ENCODE measurements at regions not wholly inside any gene's neighbourhood (a gene's known extent, or its start where the extent isn't known, plus 50 kb on each side); places are given as distances from the start of the nearest gene placed in this dataset.

DNA sequence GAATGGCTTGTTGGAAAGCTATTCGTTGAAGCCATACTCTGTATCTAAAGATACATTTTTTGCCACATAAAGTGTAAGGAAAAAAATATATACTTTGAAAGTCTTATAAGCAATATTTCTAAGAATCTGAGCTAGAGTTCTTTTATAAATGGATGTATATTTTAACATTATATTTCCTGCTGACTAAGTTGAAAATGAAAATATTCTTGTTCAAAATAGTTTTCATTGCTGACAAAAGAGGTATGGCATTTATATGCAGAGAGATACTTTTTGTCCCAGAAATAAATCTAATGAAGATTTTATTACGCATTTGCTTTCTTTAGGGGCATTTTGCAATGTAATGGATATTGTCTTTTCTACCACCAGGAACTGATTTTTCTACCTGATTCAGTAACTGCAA is 834.9 kb downstream of the LRFN5 start:
- no peak for DNase-seq

DNA sequence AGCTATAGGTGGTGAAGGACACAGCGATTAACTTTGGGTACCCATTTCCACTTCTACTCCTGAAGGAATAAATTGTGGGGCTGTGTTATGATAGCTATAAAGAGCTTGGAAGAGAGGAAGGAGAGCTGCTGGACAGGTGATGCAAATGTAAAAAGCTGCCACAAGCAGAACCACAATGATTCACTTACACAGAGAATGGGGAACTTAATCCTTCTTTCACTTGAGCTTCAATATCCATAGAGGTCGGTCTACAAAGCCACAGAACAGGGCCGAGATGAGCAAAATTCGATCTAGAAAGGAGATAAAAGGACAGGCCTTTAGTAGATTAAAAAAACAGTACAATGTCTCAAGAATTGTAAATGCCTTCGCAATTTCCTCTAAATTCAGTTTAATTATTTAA is 831.1 kb downstream of the LRFN5 start:
- no peak for DNase-seq

- no peak for DNase-seq
These were observed 822.7 kb downstream of the LRFN5 start for GRCh38 chr14:42429401-42429800.

DNA sequence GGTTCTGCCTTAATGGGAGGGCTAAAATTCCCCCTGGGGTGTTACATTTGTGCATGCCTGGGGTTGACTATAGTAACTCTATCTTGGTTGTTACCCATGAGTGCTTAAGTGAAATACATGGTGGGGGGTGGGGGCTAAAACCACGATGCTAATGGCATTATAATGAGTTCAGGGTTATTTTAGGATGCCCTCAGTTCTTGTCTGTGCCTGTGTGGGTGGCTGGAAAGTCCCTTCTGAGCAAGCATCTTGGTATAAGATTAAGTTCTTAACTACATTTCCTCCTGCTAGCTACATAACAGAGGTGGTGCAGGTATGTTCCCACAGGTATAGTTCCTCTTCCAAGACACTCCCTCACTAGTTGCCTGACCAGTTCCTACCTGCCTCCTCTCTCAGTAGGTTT is 822.3 kb downstream of the LRFN5 start:
- DNase-seq = peak; percentile 1

- no peak for DNase-seq
These were observed 817.8 kb downstream of the LRFN5 start for GRCh38 chr14:42424501-42424900.

GRCh38 chr14:42421377-42422078 is 814.9 kb downstream of the LRFN5 start:
- DNase-seq = no peak

DNA sequence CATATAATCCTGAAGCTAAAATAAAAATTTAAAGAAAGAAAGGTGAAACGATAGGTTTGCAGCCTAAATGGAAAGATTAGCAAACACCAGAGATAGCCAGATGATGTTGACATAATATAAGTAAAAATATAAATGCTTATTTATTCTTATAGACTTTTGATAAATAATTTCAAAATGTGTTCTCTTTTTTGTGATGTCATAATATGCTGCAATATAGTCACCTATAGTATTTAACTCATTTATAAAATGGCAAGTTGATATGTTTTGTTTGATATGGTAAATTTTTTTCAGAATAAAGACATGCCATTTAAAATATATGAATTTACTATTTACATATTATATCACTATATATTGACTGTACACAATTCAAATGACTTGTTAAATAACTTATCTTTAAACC is 813.4 kb downstream of the LRFN5 start:
- no peak for DNase-seq

DNA sequence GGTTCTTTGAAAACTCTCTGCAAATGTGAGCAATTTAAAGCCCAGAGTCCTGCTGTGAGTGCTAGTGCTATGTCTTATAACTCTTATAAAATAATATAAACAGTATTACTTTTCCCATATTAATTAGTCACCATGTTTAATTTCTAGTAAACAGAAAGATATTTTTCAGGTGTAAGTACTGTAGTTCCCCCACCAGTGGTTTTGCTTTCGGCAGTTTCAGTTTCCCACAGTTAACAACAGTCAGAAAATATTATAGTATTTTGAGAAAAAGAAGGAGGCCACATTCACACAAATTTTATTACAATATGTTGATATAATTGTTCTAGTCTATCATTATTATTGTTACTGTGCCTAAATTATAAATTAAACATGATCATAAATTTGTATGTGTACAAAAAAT is 800.5 kb downstream of the LRFN5 start:
- DNase-seq = no peak

- no peak for DNase-seq
These were observed 784.6 kb downstream of the LRFN5 start for GRCh38 chr14:42391146-42391834.

DNA sequence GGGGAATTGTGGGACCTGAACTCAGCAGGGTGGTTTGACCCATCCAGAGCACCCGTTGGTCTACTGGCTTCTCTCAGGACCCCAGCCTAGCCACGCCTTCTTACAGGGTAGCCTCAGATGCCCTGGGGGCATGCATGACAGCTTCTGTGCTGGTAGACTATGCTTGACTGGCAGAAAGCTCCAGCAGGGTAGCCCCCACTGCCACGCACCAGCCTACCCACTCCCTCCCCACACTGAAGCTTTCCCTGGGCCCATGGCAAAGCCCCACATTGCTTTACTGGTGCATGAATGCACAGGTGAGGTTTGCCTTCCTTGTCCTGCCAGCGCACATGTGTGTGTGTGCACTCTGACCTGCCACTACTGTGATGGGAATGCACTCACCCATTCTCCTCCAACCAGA is 772.2 kb downstream of the LRFN5 start:
- no peak for DNase-seq

DNA sequence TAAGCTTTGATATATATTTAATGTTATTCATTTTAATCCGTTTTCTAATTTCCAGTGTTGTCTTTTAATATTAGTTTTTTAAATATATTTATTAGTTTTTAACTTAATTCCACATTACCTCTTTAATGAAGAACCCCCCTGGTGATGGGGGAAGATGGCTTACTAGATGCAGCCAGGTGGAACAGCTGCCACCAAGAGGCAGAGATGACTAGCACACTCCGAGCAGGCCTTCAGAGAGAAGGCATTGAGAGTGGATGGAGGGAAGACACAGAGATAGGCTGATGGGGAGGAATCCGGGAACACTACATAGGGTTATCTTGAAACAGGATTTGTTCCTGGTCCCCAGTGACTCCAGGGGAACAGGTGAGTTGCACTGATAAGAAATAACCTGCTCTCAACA is 771.6 kb downstream of the LRFN5 start:
- no peak for DNase-seq

DNA sequence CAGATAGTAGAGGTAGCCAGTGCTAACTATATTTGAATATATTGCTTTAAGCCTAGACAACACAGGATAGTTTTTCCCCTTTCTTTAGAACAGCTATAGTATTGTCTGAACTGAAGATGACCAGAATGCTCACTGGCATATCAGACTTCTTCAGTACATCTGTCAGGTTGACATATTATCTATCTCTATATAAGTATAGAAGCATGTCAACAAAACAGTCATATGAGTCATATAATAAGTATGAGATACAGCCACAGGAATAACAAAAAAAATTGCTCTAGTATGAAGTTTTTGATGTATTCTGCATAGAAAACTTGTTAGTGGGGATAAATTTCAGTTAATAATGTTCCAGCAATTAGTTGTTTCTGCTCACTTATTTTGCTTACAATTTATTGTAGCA is 767.7 kb downstream of the LRFN5 start:
- no peak for DNase-seq

- DNase-seq = no peak
These were observed 763.4 kb downstream of the LRFN5 start for GRCh38 chr14:42370056-42370455.

- DNase-seq = no peak
These were observed 761.6 kb downstream of the LRFN5 start for GRCh38 chr14:42368234-42368633.

DNA sequence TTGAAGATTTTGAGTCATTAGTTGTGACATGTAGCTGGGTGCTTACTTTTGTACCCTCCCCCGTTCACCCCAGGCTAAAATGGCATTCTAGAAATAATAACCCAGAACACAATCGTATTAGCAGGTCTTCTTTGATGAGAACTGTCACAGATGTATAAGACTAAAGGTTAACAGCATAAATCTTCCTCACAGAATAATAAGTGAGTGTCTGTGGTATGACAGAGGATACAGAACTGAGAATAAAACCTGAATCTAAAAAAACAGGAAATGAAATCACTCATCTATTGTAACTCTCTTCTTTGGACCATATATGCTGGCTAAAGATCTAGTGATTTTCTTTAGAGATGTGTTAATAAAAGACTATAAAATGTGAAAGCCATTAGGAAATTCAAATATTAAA is 746.6 kb downstream of the LRFN5 start:
- no peak for DNase-seq

DNA sequence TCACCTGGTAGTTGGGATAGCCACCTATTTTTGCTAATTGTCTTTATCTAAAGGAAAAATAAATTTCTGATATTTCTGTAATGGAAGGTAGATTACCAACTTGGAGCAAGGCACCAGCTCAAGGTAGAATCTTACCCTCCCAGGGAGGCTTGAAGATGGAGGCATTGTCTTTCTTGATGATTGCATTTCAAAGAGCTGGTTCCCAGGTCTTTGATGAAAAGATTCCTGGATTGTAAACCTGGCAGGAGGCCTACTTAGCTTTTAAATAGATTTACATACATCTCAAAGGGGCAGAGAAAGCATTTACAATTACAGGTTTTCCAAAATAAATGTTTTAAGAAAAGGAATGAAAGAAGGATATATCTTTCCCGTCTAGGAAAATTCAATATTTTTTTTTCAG is 729.2 kb downstream of the LRFN5 start:
- no peak for DNase-seq

- DNase-seq = no peak
These were observed 728.3 kb downstream of the LRFN5 start for GRCh38 chr14:42334931-42335330.

GRCh38 chr14:42323426-42323825 is 716.8 kb downstream of the LRFN5 start:
- no peak for DNase-seq

- DNase-seq = no peak
These were observed 716.0 kb downstream of the LRFN5 start for GRCh38 chr14:42322531-42323284.

DNA sequence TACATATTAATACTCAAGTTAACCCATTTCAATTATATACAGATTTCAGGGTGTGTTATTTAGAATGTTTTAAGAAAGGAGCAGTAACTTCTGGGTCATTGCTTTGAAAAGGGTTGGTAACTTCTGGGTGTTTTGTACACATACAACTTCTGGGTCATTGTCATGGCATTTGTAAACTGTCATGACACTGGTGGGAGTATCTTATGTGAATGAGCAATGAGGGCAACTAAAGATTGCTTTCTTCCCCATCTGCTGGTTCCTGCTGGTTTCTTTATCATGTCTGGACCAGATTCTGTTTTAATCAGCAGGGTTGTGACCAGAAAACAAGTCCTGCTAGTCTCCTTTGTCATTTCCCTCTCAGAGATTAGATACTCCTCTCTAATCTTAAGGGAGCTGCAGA is 713.3 kb downstream of the LRFN5 start:
- DNase-seq = no peak

DNA sequence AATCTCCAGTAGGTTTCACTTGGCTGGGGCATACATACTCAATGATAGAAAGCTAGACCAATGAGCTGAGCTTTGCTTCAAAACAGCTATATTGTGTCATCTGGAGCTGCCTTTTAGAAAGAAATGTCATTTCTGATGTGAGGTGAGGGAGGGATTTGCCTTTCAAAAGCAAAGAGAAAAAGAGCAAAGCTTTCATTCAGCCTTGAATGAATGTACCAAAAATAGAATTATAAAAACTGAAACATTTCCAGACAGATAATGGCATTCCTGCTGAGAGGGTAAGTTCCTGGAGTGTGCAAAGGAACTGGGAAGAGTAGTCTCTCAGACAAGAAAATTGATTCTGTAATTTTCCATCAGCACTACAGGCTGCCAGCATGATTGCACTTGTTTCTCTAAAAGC is 710.0 kb downstream of the LRFN5 start:
- no peak for DNase-seq

DNA sequence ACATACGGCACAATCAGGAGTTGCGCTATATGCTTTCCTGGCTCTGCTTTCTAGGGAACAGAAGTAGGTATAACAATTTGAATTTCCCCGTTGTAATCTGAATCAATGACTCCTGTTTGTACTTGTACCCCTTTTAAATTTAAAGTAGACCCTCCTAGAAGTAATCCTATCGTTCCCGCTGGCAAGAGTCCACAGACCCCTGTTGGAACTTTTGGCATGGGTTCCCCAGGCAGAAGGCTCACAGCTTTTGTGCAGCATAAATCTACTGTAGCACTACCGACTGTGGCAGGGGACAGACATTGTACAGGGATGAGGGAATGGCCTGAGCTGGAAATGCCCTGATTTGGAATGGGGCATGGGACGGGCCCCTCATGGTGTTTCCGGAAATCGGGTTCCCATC is 705.2 kb downstream of the LRFN5 start:
- no peak for DNase-seq

DNA sequence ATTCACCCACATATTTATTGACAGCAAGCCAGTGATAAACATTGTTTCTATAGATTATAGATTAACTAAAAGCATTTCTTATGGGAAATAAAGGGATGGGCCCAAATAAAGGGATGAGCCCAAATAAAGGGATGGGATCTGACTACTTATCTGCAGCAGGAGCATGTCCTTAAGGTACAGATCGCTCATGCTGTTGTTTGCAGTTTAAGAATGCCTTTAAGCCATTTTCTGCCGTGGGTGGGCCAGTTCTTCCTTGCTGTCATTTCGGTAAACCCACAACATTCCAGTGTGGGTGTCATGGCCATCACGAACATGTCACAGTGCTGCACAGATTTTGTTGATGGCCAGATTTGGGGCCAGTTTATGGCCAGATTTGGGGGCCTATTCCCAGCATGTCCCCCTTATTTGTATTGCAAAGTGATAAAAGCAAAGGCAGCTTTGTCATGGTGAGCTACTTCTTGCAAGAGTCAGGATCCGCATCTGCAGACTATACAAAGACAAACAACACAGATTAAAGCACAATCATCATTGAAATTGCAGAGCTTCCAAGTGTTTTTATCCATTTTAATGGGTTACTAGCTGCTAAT is 700.7 kb downstream of the LRFN5 start:
- DNase-seq = no peak

- DNase-seq = no peak
These were observed 693.0 kb downstream of the LRFN5 start for GRCh38 chr14:42299692-42300091.
